Bronchial epithelial cell (primary cell): ENCODE measurements at regions not wholly inside any gene's neighbourhood (a gene's known extent, or its start where the extent isn't known, plus 50 kb on each side); places are given as distances from the start of the nearest gene placed in this dataset.

ENCODE experiments used
- DNase-seq: peaks from one replicate; pipeline ENCODE4 v3.0.0-alpha.2; 2010; ENCODE audit warnings: low read depth
- FAIRE-seq: peaks from 2 replicates; lab custom pipeline; 2011; peaks lifted over from hg19 to GRCh38; lab: Jason Lieb, UNC
- H3K27me3 ChIP-seq: 2 replicates; pipeline ENCODE4 v1.5.1; 2011; ENCODE audit warnings: low read length; ENCODE audit not compliant: control insufficient read depth, insufficient read depth
- H3K36me3 ChIP-seq: 2 replicates; pipeline ENCODE4 v1.5.1; 2011; ENCODE audit warnings: low read length; ENCODE audit not compliant: control insufficient read depth, insufficient read depth
- H3K4me3 ChIP-seq: 2 replicates; pipeline ENCODE4 v1.5.1; 2011; ENCODE audit warnings: mild to moderate bottlenecking, low read depth, low read length, control low read depth
- TF ChIP-seq, protein P1 (sequence below): IDR thresholded peaks from 2 replicates; pipeline ENCODE4 v1.5.1; 2011; ENCODE audit warnings: mild to moderate bottlenecking, moderate library complexity, low read length, control low read depth, inconsistent platforms; ENCODE audit not compliant: insufficient read depth, severe bottlenecking

GRCh38 chr1:70628973-70629372 is 217.9 kb downstream of the CTH start:
- TF ChIP-seq, protein P1, sequence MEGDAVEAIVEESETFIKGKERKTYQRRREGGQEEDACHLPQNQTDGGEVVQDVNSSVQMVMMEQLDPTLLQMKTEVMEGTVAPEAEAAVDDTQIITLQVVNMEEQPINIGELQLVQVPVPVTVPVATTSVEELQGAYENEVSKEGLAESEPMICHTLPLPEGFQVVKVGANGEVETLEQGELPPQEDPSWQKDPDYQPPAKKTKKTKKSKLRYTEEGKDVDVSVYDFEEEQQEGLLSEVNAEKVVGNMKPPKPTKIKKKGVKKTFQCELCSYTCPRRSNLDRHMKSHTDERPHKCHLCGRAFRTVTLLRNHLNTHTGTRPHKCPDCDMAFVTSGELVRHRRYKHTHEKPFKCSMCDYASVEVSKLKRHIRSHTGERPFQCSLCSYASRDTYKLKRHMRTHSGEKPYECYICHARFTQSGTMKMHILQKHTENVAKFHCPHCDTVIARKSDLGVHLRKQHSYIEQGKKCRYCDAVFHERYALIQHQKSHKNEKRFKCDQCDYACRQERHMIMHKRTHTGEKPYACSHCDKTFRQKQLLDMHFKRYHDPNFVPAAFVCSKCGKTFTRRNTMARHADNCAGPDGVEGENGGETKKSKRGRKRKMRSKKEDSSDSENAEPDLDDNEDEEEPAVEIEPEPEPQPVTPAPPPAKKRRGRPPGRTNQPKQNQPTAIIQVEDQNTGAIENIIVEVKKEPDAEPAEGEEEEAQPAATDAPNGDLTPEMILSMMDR, result no peak
- H3K27me3 ChIP-seq, result no peaks in the 10 kb centered on the region
- no peak overlapping the region for H3K4me3 ChIP-seq
- no peaks in the 10 kb centered on the region for H3K36me3 ChIP-seq
- DNase-seq (no peak), FAIRE-seq (no peak)

- TF ChIP-seq, protein P1, result no peak
- Histone ChIP-seq H3K4me3 (no peak overlapping the region), H3K27me3 (no peaks in the 10 kb centered on the region), H3K36me3 (no peaks in the 10 kb centered on the region)
- FAIRE-seq, result peak; percentile 89
- DNase-seq, result no peak
Observed at GRCh38 chr1:70633004-70633403, 221.9 kb downstream of the CTH start.

DNA sequence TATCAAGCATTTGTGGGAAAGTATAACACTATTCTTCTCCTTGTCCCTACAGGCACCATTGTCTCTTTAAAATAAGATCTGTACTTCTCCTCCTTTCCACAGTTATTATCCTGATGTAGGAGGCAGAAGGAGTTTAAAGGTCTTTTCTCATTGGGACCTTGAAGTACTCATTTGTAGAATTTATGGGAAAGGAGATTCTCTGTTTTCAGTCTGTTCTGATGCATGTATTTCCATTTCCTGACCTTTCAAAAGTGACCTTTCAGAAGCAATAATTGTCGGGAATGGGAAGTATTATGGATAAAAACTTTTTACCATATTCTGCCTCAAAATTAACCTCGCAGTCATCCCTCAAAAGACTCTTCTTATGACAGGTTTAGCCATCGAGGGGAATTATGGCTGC is 224.8 kb downstream of the CTH start:
- FAIRE-seq (no peak), DNase-seq (no peak)
- Histone ChIP-seq H3K36me3 (no peaks in the 10 kb centered on the region), H3K27me3 (no peaks in the 10 kb centered on the region), H3K4me3 (no peak overlapping the region)
- TF ChIP-seq, protein P1, result no peak

- FAIRE-seq (no peak), DNase-seq (no peak)
- no peaks in the 10 kb centered on the region for H3K36me3 ChIP-seq
- TF ChIP-seq, protein P1, result no peak
- H3K4me3 ChIP-seq, result no peak overlapping the region
- no peaks in the 10 kb centered on the region for H3K27me3 ChIP-seq
Observed at GRCh38 chr1:70641868-70642267, 230.8 kb downstream of the CTH start.

DNA sequence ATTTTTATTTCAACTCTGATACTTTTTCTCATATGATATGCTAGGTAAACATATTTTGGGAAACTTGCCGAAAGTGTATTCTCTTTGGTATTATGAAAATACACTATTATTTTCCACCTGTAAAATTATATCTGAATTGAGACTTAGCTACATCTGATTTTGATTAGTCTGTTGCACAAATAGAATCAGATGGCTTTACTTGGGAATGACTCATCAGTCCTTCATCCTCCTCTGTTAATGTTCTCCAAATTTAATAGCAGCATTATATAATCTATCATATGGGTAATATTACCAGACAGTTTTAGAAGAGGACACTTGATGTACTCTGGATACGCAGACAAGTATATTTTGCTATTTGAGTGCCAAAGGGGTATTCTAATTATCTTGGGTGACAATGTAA is 245.3 kb downstream of the CTH start:
- DNase-seq (no peak), FAIRE-seq (no peak)
- no peaks in the 10 kb centered on the region for H3K27me3 ChIP-seq
- no peak overlapping the region for H3K4me3 ChIP-seq
- H3K36me3 ChIP-seq, result no peaks in the 10 kb centered on the region
- TF ChIP-seq, protein P1, result no peak

- FAIRE-seq, result no peak
Observed at GRCh38 chr1:70659891-70660290, 248.8 kb downstream of the CTH start.

More at GRCh38 chr1:70659891-70660290, 248.8 kb downstream of the CTH start:
- Histone ChIP-seq H3K4me3 (no peak overlapping the region), H3K36me3 (no peaks in the 10 kb centered on the region), H3K27me3 (no peaks in the 10 kb centered on the region)
- no peak for DNase-seq
- TF ChIP-seq, protein P1, result no peak
